Muscle of leg (tissue), 3 donors: ENCODE measurements at regions not wholly inside any gene's neighbourhood (a gene's known extent, or its start where the extent isn't known, plus 50 kb on each side); places are given as distances from the start of the nearest gene placed in this dataset.
A peak's percentile ranks its signal among the peaks of the same experiment; 100 is the strongest.
"Not testable (repeated sequence)": the region's sequence is repeated elsewhere in the genome, so short reads cannot be mapped to it uniquely, and the experiment has no call there.

Source experiments
- DNase-seq: peaks from one replicate; pipeline ENCODE4 v3.0.0; 2013
- H3K27ac ChIP-seq: one replicate; pipeline ENCODE4 v1.5.1; 2013; ENCODE audit warnings: mild to moderate bottlenecking, low read length, control low read depth
- H3K27me3 ChIP-seq: one replicate; pipeline ENCODE4 v1.6.1; 2013; ENCODE audit warnings: low read length; ENCODE audit not compliant: control insufficient read depth, insufficient read depth
- H3K36me3 ChIP-seq: one replicate; pipeline ENCODE4 v1.6.1; 2013; ENCODE audit warnings: low read length; ENCODE audit not compliant: control insufficient read depth, insufficient read depth
- H3K4me1 ChIP-seq: one replicate; pipeline ENCODE4 v1.6.1; 2013; ENCODE audit warnings: low read length; ENCODE audit not compliant: control insufficient read depth, insufficient read depth
- H3K4me3 ChIP-seq: one replicate; pipeline ENCODE4 v1.5.1; 2013; ENCODE audit warnings: low read length, control low read depth
- H3K9me3 ChIP-seq: replicated peaks from 2 replicates; pipeline ENCODE4 v1.6.1; 2013; ENCODE audit warnings: low read depth, low read length; ENCODE audit not compliant: control insufficient read depth
- WGBS: methylation state at CpG from one replicate; pipeline ENCODE4 v1.1.5; 2013; ENCODE audit warnings: missing lambda C conversion rate; ENCODE audit not compliant: insufficient coverage; 5-methylcytosine and 5-hydroxymethylcytosine counted together

- no peaks in the 10 kb centered on the region for H3K36me3 ChIP-seq
- WGBS = no CpG with 5 or more reads among the region's 3 CpGs
- no peak overlapping the region for H3K27ac ChIP-seq
- no peaks in the 10 kb centered on the region for H3K9me3 ChIP-seq
- no peak overlapping the region for H3K4me3 ChIP-seq
- H3K27me3 ChIP-seq = no peaks in the 10 kb centered on the region
- DNase-seq = peak; percentile 20
- H3K4me1 ChIP-seq = no peaks in the 10 kb centered on the region
These were observed 102.7 kb upstream of the DPH5 start for GRCh38 chr1:101128211-101128727.

DNA sequence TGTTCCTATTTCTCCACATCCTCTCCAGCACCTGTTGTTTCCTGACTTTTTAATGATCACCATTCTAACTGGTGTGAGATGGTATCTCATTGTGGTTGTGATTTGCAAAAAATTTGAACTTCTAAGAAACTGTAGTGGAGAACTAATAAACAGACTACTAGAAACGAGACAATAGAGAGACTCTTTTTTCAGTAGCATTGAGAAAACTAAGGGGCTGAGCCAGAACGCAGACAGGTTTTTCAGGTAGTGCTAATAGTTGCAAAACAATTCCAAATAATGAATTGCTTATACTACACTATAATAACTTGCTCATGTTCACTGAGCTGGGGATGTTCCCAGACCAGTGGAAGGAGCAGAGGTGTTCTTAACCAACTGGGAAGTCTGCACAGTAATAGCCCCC is 98.8 kb upstream of the DPH5 start:
- DNase-seq = no peak
- no peaks in the 10 kb centered on the region for H3K4me1 ChIP-seq
- no peaks in the 10 kb centered on the region for H3K27me3 ChIP-seq
- H3K4me3 ChIP-seq = no peak overlapping the region
- WGBS = no CpG with 5 or more reads among the region's 2 CpGs
- H3K27ac ChIP-seq = no peak overlapping the region
- H3K36me3 ChIP-seq = no peaks in the 10 kb centered on the region
- no peaks in the 10 kb centered on the region for H3K9me3 ChIP-seq

GRCh38 chr1:101123904-101124303 is 98.3 kb upstream of the DPH5 start:
- not testable (repeated sequence) for H3K36me3 ChIP-seq, DNase-seq, H3K4me1 ChIP-seq, H3K9me3 ChIP-seq, H3K4me3 ChIP-seq, H3K27ac ChIP-seq, H3K27me3 ChIP-seq
- no CpG with 5 or more reads among the region's 4 CpGs for WGBS

DNA sequence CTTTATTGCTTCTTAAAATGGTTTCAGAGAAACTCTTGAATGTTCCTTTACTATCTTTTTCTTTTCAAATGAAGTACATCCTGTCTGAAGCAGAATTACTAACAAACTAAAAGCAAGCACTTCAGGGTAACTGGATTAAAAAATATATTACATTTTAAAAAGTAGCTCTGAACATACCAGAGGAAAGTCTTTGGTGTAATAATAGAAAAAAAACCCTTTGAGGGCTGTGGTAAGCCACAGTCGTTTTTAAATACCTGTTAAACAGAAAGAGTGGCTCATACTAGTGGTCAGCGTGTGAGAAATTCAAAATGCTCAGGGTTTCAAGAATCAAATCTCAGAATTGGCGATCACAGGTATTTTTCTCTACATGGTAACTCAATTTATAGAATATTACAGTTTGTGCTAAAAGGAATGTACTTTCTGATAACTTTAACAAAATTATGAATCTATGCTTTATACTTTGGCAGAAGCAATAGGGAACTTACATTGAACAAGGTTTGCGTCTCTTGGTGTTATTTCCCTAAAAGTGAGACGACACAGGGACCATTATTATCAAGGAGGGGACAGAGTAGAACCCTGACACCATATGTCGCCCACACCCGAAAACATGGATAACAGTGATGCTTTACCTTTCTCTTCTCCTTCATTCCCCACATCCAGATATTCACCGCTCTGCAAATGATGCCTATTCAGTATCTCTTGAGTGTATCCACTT is 97.0 kb upstream of the DPH5 start:
- Histone ChIP-seq H3K9me3 (no peaks in the 10 kb centered on the region), H3K27me3 (no peaks in the 10 kb centered on the region), H3K36me3 (no peaks in the 10 kb centered on the region), H3K4me1 (no peaks in the 10 kb centered on the region), H3K4me3 (no peak overlapping the region), H3K27ac (no peak overlapping the region)
- 74% methylated on average over 5 of the region's 8 CpGs for WGBS
- DNase-seq = no peak

DNA sequence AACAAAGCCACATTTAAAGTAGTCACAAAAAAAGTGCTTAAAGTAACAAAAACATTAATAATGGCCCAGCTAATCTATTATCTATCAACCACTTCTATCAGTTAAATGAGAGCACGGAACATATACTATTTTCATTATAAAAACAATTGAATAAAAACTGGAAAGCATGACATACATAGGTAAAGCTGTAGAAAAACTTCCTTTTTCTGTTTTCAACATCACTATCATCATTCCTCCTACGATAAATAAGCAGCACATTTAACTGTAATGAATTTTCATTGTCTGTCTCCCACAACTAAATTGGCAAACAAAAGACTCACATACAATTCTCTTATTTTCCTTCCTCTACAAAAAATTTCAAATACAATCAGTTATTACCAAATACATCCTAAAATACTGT is 96.4 kb upstream of the DPH5 start:
- no peak overlapping the region for H3K27ac ChIP-seq
- WGBS = 63% methylated on average over 1 of the region's 2 CpGs
- no peaks in the 10 kb centered on the region for H3K36me3 ChIP-seq
- H3K4me3 ChIP-seq = no peak overlapping the region
- DNase-seq = no peak
- H3K27me3 ChIP-seq = no peaks in the 10 kb centered on the region
- no peaks in the 10 kb centered on the region for H3K9me3 ChIP-seq
- H3K4me1 ChIP-seq = no peaks in the 10 kb centered on the region

- Histone ChIP-seq H3K9me3 (no peaks in the 10 kb centered on the region), H3K27ac (no peak overlapping the region), H3K4me1 (no peaks in the 10 kb centered on the region), H3K27me3 (no peaks in the 10 kb centered on the region), H3K36me3 (no peaks in the 10 kb centered on the region), H3K4me3 (no peak overlapping the region)
- DNase-seq = no peak
- no CpG with 5 or more reads among the region's 1 CpG for WGBS
These were observed 95.9 kb upstream of the DPH5 start for GRCh38 chr1:101121504-101121903.

DNA sequence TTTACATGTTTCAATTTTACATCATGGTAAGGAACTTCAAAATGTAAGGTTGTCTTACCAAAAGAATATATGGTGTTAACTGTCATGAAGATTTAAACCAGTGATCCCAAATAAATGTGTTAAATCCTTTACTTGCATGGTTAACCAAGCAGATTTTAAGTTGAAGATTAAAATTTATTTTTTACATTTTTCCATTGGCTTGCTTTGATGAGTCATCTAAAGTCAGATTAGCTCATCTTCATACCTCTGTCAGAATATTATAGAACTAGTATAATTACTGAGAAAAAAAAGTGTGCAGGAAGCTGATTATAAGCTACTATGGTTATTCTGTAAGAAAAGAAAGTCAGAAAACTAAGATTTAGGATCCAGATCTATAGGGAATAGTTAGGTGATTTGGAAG is 95.3 kb upstream of the DPH5 start:
- Histone ChIP-seq H3K36me3 (no peaks in the 10 kb centered on the region), H3K27ac (no peak overlapping the region), H3K27me3 (no peaks in the 10 kb centered on the region), H3K9me3 (no peaks in the 10 kb centered on the region), H3K4me3 (no peak overlapping the region), H3K4me1 (no peaks in the 10 kb centered on the region)
- no peak for DNase-seq

- no peaks in the 10 kb centered on the region for H3K9me3 ChIP-seq
- no CpG with 5 or more reads among the region's 4 CpGs for WGBS
- H3K27ac ChIP-seq = no peak overlapping the region
- no peak for DNase-seq
- no peaks in the 10 kb centered on the region for H3K36me3 ChIP-seq
- no peaks in the 10 kb centered on the region for H3K4me1 ChIP-seq
- no peak overlapping the region for H3K4me3 ChIP-seq
- no peaks in the 10 kb centered on the region for H3K27me3 ChIP-seq
These were observed 93.7 kb upstream of the DPH5 start for GRCh38 chr1:101119289-101119688.

GRCh38 chr1:101116006-101116405 is 90.4 kb upstream of the DPH5 start:
- Histone ChIP-seq H3K4me3 (no peak overlapping the region), H3K27me3 (no peaks in the 10 kb centered on the region), H3K36me3 (no peaks in the 10 kb centered on the region), H3K4me1 (no peaks in the 10 kb centered on the region), H3K27ac (no peak overlapping the region), H3K9me3 (no peaks in the 10 kb centered on the region)
- DNase-seq = no peak
- 97% methylated on average over 2 of the region's 3 CpGs for WGBS

DNA sequence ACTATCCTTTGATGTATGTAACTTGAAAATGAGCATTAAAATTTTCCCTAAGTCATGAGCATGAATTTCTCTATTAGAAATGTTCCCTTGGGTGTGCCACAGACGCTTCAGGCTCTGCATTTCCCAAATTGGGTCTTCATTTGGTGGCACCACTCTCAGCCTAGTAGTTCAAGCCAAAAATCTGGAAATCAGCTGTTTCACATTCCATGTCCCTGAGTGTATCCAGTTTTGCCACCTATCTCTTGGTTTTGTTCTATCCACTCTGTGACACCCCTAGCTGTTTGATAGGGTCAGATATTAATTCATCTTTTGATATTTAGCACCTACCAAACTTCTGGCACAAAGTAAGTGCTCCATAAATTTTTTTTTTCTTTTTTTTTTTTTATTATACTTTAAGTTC is 89.5 kb upstream of the DPH5 start:
- H3K27me3 ChIP-seq = no peaks in the 10 kb centered on the region
- H3K9me3 ChIP-seq = no peaks in the 10 kb centered on the region
- no peak overlapping the region for H3K27ac ChIP-seq
- no peaks in the 10 kb centered on the region for H3K36me3 ChIP-seq
- 78% methylated on average over 1 of the region's 1 CpG for WGBS
- no peak for DNase-seq
- no peak overlapping the region for H3K4me3 ChIP-seq
- no peaks in the 10 kb centered on the region for H3K4me1 ChIP-seq

DNA sequence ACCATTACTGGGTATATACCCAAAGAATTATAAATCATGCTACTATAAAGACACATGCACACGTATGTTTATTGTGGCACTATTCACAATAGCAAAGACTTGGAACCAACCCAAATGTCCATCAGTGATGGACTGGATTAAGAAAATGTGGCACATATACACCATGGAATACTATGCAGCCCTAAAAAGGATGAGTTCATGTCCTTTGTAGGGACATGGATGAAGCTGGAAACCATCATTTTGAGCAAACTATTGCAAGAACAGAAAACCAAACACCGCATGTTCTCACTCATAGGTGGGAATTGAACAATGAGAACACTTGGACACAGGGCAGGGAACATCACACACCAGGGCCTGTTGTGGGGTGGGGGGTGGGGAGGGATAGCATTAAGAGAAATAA is 88.5 kb upstream of the DPH5 start:
- H3K9me3 ChIP-seq, H3K36me3 ChIP-seq, DNase-seq, H3K27me3 ChIP-seq, H3K27ac ChIP-seq, H3K4me1 ChIP-seq, H3K4me3 ChIP-seq: not testable (repeated sequence)
- WGBS = no CpG with 5 or more reads among the region's 2 CpGs
